ENCODE measurements at regions not wholly inside any gene's neighbourhood (a gene's known extent, or its start where the extent isn't known, plus 50 kb on each side); places are given as distances from the start of the nearest gene placed in this dataset.

DNA sequence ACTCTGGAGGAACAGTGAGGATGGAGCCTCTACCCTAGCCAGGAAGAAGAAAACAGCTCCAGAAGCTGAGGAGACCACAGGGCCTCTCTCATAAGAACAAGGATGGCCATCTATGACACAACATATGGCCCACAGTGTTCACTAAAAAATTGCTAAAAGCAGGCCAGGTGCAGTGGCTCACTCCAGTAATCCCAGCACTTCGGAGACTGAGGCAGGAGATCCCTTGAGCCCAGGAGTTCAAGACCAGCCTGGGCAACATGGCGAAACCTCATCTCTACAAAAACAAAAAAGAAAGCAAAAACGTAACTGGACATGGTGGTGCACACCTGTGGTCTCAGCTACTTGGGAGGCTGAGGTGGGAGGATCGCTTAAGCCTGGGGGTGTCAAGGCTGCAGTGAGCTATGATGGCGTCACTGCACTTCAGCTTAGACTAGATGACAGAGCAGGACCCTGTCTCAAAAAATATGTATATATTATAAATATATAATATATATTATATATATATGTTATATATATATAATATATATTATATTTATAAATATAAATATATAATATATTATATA lies 103.1 kb downstream of the TOMM20 start:
- no peak for DNase-seq

DNA sequence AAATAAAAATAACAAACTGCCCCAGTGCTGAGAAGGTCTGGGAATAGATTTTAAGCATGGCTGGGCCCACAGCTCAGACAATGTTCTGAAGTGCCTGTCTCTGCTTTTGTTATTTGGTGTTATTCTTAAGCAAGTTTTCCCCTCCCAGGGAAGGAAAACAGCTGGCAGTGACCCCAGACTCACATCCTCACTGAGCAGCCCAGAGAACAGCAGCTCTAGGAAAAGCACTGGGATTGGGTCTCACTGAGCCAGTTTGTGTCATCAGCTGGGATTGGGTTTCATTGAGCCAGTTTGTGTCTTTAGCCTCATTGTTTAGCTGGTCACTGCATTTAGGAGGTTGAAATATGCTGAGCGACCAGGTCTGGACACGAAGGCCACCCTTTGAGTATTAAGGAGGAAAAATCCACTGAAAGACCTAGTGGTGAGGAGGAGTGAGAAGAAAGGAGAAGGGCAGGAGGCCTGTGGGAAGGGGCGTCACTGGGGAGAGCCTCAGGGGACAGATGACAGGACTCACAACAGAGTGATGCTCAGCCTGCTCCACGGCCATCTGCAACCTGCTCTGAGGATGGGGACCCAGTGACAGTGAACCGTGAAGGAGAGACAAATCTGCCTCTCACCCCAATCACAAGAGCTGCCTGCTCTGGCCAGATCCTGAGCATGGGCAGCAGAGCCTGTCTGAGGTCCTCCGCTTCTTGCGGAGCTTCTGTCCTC lies 103.8 kb downstream of the TOMM20 start:
- no peak for DNase-seq

DNA sequence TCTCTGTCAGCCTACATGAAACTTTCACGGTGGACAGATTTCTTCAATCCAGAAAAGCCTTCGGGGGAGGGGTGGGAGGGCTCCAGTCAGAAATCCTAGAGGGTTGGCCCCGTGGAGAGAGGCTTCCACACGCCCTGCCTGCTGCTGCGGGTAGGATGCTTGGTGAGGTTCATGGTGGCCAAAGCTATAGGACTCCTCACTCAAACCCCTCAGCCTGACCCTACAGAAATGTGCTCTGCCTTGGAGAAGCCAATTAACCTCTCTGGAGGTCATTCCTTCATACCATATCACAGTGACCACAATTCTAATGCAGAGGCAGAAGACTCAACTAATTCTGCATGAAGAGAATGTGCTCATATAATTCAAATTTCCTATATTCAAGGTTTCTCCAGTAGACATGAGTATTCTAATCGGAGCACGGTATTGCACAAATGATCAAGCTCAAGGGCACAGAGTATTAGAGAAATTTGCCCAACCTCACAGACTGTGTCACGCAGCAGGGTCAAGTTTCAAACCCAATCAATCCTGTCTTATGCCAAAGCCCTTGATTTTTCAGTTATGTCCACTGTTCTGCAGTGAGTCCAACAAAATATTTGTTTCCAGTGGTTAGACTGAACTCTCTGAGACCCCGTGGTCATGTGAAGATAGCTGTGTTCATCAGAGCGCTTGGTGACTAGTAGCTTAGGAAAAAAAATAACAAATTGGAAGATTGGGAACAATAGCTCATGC lies 104.8 kb downstream of the TOMM20 start:
- DNase-seq: no peak

DNA sequence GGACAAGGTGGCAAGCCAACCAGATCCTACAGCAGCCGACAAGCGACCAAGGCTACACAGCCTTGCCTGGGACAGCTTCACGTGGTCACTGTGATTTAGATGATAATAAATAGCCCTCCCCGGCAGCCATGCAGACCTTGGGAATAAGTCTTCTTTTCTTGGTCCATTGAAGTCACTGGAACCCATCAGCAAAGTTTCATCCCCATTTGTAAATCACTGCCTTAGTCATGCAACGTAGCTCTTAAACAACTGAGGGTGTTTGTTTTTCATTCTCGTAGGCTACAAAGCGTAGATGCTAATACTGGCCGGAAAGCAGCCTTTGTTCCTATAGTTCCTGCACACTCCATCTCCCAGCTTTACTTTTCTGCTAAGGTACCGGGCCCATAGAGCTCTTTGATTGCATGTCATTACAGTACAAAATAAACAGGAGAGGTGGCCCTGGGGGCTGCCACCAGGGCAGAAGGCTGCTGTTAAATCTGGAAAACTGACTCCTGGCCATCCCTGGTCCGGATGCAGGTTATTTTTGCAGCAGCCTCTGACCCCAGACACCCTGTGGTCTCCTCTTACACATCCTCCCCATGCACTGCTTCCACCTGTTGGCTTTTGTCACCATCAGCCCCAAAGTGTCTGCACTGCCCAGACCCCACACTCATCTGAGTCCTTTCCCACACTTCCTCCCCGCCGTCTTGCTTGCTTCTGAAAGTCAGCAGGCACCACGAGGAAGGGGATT lies 105.5 kb downstream of the TOMM20 start:
- DNase-seq: no peak

DNA sequence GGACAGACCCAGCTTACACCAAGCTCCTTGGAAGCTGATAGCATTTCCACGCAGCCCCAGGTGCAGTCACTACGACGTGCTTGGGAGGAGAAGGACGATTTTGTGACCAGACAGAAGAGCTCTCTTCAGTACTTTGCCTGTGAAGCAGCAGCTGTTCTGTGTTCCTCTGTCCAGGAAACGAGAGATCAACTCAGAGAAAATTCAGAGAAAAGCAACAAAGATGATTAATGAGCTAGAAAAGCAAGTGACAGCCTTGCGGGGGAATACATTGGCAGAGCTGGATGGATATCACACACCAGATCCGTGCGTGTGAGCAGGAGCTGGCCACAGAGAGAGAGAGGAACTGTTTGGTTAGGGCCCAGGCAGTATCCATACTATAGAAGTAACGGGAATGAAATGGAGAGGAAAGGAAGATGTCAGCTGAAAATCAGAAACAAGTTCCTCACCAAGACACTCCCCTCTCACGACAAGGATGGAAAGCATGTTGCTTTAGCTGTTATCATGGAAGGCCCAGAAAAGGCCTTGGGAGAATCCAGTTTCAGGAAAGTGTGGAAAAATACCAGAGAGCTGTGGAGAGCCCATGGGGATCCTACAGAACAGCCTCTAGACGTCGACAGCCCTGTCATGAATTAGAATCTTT lies 106.2 kb downstream of the TOMM20 start:
- no peak for DNase-seq

DNA sequence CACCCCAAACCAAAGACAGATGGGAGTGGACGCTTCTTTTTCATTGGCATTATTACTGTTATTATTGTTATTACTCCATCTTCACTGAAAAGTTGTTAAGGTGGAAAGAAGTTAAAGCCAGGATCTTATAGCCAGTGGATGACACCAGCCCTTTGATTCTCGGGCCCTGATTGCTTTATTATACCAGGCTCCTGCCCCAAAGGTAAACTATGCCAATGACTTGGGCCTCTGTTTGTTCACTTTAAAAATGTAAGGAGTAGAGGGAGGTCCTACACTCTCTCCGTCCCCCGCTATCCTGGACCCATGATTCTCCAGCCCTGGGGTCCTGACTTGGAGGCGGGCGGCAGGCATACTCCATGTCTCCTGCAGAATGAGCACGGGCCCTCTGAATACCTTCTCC lies 106.8 kb downstream of the TOMM20 start:
- DNase-seq: no peak

DNA sequence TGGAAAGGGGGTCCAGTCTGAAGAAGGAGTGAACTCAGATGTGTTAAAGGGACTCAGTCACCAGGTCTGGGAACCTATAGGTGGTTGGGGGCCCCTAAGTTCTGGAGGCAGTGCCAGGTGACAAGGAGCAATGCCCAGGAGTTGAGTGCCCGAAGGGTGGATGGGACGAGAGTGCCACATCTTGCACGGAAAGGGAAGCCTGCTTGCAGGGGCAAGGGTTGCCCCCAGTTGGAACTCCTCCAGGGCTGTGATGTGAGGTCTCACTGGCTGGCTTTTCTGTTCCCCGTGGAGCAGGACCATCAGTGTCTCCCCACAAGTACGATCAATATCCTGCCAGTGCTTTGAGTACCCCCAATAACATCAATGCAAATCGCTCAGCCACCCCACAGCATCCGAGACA lies 107.3 kb downstream of the TOMM20 start:
- no peak for DNase-seq

DNA sequence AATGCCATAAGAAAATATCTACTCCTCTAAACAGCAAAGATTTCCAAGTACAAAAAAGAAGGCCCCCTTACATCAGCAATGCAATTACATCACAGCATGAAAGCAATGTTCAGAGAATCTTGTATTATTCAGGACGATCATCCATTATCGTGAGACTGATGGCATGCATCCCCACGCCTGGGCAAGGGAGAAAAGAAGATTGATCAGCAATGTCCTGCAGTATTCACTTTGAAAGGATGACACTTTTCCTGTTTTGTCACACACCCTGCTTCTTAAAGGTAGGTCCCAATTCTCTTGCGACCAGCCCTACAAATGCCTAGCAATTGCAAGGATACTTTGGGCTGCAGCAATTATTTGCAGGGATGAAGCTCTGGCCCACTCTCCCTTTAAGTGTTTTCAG lies 108.7 kb downstream of the TOMM20 start:
- no peak for DNase-seq

DNA sequence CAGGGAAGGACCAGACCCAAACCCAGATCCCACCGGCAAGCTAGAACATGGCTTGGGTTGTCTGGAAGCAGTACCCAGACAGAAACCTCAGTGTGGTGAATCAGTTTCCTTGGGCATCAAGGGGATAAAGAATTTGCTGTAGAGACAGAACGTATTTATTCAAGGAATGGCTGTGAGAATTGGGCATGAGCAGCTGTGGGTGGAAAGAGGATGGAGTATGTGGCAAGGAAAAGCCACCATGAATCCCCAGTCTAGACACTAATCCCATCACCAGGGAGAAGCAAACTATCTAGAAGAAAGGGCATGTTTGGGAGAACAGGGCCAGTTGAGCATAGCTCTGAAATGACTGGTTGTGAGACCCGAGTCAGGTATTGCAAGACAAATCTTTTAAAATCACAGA lies 109.2 kb downstream of the TOMM20 start:
- no peak for DNase-seq

DNA sequence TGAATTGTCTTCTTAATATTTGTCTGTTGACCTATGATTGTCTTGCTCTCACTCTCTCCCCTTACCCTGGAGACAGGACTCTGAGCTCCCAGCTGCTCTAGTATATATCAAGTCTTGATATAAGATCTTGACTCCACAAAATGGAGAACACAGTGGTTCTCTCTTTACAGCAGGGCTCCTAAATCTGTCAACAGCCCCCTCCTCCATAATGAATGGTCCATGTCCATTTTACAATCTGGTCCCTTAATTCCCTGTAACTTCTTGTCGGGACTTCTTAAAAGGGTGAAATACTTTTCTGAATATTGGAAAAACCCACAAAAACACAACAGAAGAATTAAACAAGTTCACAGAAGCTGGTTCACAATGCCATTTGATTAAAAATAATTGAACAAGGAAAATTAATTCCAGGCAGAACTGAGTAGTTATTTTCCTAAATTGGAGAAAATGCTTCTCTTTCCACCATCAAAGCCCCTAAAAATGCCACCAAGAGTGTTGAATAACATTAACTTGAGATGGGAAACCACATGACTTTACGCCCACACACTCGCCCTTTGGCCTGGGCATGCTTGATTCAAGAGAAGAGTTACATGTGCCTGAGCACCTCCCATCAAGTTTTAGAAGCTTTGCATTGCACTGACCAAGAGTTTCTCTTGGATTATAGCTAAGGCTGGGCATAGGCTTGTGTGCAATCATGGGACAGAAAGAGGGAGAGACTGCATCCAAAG lies 109.8 kb downstream of the TOMM20 start:
- DNase-seq: no peak

DNA sequence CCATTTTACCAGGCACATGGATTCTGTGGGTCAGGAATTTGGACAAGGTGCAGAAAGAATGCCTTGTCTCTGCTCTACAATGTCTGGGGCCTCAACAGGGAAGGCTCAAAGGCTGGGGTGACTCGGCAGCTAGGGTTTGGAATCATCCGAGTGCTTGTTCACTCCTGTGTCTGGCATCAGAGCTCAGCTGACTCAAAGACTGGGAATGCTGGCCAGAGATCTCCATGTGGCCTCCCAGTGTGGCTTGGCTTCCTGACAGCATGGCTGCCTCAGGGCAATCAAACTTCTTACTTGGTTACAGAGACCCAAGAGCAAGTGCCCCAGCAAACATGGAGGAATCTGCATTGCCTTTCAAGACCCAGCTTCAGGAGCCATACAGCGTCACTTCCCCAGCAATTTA lies 110.5 kb downstream of the TOMM20 start:
- peak; percentile 75 for DNase-seq

DNA sequence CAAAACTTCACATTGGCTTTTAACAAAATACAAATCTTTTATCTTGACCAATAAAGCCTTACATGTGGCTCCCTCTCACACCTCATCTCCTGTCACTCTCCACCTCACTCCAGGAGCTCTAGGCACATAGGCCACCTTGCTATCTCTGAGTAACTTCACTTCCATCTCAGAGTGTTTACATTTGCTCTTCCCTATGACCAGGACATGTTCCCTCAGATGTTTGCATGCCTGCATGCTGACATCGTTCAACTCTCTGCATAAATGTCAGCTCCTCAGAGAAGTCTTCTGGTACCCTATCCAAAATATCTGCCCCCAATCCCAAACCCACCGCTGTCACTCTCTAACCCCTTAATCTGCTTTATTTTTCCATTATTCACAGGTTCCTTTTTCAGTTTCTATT lies 110.9 kb downstream of the TOMM20 start:
- DNase-seq: no peak

DNA sequence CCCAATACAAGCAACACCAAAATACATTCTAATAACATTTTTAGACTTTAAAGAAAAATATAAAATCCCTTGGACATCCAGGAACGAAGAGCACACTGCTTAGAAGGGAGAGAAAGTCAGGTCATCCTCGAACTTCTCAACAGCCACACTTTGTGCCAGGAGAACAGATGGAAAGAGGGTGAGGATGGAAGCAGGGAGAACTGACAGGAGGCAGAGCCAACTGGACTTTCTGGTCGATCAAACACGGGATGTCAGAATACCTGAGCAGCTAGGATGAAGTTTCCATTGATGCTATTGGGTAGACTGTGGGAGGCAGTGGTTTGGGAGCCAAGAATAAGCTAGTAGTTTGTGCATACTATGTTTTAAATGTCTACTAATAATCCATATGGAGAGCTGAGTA lies 111.4 kb downstream of the TOMM20 start:
- DNase-seq: no peak

DNA sequence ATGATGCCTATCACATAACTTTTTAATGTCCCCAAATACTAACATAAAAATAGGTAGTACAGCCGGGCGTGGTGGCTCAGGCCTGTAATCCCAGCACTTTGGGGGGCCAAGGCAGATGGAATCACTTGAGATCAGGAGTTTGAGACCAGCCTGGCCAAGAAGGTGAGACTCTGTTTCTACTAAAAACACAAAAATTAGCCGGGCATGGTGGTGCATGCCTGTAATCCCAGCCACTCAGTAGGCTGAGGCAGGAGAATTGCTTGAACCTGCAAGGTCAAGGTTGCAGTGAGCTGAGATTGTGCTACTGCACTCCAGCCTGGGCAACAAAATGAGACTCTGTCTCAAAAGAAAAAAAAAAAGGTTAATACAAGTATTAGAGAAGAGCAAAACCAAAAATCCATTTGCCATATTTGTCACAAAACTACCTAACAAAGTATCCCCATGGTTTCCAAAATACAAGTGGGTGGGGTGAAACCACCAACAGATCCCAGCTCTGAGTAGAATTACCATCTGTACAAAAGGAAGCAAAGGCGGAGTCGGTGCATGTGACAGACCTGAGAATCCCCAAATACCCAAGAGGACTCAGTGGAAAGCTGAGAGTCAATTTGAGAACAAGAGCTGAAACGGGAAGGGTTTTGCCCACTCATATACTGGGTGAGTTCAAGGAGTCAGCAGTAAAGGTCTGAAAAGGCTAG lies 113.2 kb downstream of the TOMM20 start:
- no peak for DNase-seq

DNA sequence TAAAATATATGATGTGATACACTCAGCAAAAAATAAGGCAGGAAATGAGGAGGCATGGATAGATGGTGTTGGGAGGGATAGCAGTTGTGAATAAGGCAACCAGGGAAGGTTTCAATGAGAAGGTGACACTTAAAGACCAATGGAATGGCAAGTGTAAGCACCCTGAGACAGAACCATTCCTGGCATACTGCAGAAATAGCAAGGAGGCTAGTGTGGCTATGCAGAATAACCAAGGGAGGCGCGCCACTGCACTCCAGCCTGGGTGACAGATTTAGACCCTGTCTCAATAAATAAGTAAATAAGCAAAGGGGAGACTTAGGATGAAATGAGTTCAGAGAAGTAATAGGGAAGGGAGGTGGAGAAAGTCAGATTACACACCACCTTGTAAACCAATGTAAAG lies 113.9 kb downstream of the TOMM20 start:
- no peak for DNase-seq

DNA sequence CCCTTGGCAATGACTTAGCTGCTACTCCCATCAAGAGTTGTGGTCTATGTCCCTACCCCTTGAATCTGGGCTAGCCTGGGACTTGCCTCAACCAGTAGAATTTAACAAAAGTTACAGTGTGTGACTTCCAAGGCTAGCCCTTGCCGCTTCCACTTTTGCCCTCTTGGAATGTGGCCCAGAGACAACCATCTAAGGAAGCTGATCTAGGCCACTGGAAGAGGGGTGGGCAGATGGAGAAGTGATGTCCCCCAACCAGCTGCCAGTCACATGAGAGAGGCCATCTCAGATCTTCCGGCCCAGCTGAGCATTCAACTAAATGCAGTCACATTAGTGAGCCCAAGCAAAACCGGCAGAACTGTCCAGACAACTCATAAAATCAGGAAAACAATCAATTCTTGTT lies 115.1 kb downstream of the TOMM20 start:
- DNase-seq: no peak

DNA sequence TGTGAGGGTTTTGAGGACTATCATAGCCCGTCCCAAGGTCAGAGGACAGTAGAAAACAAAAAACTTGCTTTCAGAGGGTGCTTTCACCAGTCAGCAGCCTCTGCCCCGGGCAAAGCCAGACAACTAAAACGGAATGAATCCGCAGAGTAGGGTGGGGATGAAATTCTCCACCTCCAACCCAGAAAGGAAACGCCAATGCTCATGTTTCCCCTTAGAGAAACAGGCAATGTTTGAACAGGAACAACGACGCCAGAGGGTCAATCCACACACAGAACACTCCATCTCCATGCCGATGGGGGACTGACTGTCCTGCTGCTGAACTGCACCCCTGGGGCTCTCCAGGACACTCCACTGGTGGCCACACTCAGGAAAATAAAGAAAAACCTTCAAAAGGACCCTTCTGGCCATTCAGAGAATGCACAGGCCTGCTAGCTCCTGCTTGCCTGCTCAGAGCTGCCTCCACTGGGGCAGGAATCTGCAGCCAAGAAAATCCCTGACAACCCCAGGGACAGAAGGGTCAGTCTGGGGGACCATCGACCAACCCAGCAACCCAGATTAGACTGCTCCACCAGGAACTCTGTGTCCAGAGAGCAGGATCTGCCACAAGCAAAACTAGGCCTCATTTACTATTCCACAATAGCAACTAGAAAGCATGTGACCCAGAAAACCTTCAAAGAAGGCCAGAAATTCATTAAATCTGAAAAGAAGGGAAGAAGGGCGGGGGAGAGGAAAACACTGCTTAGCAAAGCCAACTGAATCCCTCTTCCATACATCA lies 116.0 kb downstream of the TOMM20 start:
- no peak for DNase-seq

DNA sequence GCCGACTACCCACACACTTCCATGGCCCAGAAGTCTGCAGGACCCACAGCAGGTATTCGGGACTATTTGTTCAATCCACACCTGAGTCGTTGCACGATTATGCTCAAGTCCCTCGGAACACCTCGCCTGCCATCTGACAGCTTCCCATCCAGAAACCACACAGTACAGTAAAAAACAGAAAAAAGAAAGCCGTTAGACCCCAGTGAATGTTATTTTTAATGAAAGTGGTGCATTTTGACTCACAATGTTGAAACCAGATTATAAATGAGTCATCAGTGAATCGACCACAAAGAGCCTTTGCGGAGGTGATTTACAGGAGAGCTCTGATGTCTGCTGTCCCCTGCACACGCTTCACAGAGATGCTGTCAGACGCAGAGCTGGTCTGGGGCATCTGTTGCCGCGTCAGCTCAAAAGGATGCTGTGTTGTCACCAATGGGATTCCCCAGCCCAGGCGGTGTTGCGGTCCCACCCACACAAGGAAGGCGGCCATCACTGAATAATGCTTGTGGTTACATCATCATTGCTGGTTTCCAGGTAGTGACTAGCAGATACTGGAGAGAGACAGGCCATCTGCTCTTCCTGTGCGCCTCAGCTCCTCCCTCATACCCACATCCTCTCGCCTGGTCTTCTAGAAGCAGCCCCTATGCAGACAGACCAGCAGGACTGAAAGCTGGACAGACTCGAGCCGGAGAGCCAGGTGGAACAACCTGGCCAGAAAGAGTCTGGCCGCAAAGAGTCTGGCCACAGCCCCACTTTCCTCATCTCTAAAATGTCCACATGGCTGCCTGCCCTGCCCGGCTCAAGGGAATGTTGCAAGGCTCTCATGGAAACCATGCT lies 116.8 kb downstream of the TOMM20 start:
- DNase-seq: peak; percentile 95

DNA sequence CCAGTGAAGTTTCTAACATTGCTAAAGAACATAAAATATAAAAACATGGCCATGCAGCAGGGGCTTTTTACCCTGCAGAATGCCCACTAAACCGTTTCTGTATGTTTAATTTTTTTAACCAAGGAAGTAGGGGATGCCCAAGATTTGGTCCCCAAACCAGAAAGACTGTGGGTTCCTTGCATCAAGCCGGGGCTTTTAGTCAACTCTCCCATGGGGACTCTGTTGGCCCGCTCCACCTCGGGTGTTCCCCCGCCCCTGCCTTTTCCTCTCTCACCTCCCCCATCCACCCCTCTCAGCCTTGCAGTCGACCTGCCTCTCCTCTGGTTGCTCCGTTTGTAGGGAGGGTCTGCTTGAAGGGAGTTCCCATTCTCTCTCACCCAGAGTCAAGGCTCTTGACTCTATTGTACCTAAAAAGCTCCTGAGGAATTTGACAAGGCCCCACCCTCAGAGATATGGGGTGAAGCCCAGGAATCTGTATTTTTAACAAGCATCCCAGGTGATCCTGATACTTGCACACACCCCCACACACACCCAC lies 117.5 kb downstream of the TOMM20 start:
- DNase-seq: no peak

All from kidney glomerular epithelial cell (primary cell).